HG02938 (cell line): ENCODE measurements at regions not wholly inside any gene's neighbourhood (a gene's known extent, or its start where the extent isn't known, plus 50 kb on each side); places are given as distances from the start of the nearest gene placed in this dataset.

Experiments used
- ATAC-seq: cut with Tn5 transposase; IDR thresholded peaks from one replicate; pipeline ENCODE4 v1.9.1; 2021; ENCODE audit warnings: mild to moderate bottlenecking, moderate library complexity; ENCODE audit not compliant: unreplicated experiment

DNA sequence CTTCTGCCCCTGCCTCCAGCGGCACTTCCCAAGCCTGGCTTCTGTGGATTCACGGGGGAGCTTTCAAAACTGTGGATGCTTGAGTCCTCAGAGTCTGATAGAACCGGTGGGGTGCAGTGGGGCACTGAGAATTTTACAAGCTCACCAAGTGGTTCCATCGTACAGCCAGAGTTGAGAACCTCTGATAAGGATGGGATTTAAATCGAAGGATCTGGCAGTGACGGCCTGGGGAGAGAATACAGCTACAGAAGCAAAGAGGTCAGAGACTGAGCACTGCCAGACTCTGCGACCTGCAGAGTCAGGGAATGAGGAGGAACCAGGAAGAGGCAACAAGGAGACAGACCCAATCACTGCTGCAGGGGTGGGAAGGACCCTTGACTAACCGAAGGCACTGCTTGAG lies 124.6 kb upstream of the BOD1 start:
- ATAC-seq = no peak

DNA sequence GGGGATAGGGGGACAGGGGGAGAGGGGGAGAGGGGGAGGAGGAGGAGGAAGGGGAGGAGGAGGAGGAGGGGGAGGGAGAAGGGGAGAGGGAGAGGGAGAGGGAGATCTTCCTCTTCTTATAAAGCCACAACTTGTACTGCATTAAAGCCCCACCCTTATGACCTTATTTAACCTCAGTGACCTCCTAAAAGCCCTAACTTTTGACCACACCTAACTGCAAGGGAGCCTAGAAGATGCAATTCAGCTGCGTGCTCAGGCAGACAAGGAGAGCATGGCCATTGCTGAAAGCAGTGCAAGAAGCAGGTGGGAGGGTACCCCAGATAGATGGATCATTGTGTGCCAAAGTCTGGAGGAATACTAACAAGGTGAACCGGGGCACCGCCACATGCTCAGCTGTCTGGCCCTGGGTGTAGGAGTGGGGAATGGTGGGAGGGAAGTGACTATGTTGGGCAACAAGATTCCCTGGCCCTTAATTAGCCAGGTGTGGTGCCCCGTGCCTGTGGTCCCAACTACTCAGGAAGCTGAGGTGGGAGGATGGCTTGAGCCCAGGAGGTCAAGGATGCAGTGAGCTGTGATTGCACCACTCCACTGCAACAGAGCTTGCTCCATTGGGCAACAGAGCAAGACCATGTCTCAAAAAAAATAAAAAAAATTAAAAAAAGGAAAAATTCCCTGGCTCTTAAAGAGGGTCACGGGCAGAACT lies 125.4 kb upstream of the BOD1 start:
- peak; percentile 7 for ATAC-seq

DNA sequence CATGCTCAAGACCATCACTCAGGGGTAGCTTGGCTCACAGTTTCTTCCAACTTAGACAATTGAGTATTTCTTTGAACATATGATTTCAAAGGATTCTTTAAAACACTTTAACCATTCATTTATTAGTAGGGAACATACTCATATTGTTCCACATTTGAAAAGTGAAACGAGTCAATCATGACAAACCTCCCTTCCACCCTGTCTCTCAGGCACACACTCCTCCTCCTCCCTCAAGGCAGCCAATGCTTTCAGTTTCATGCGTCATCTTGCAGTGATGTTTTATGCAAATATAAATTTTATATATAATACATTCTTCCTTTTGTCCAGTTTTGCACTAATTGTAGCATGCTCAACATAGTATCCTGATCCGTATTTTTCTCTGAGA lies 126.0 kb upstream of the BOD1 start:
- peak; percentile 88 for ATAC-seq

DNA sequence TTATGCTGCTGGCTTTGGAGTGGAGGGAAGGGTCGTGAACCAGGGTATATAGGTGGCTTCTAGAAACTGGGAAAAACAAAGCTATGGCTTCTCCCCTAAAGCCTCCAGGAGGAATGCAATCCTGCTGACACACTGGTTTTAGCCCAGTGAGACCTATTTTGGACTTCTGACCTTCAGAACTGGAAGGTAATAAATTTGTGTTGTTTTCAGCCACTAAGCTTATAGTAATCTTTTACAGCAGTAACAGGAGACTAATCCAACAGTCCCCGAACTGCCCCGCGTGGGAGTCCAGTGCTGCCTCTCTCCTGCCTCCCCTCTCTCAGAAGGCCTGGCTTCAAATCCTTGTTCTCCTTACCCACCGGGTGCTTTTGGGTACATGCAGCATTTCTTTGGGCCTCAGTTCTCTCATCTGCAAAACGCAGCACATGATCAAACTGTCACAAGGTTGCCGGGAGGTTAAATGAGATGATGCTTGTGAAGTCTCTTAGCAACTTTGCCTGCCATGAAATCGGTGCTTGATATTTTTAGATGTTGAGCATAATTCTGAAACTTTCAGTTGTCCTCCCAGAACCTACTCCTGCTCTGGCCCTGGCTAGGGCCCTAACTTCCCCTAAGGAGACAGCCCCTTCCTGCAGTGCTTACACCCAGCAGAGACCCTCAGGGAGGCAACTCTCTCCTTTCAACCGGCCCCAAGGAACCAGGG lies 127.3 kb upstream of the BOD1 start:
- ATAC-seq = peak; percentile 48

DNA sequence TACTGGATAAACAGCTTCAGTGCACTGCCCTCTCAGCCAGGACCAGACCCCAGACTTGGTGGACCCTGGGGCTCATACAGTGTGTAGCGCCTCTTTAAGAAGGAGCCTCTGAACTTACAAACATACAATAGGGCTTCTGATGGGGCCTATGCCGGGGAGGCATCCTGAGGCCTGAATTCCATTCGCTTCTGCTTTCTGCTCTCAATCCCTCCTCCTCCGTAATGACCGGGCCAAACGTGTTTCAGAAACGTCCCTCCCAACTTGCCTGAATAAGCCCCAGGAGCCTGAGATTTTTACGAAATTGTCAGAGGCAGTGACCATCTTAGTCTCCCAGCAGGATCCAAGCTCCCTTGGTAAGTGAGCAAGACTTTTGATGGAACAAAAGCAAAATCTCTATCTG lies 128.1 kb upstream of the BOD1 start:
- no peak for ATAC-seq

DNA sequence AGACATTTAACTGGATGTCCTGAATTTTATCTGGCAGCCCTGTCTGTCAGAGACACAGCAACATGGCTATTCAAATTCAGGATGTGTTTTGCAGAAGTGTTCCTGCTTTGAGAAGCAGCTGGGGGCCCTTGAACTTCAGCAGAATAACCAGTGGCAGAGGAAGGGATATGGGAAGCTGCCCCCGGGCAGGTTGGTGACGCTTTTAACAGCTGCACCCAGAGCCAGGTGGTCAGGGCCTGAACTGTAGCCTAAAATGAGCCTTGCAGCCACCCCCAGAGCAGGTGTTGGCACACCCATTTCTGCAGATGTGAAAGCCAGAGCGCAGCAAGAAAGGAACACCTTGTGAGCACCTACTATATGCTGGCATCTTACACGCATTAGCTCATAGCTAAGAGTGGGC lies 128.7 kb upstream of the BOD1 start:
- ATAC-seq = no peak

DNA sequence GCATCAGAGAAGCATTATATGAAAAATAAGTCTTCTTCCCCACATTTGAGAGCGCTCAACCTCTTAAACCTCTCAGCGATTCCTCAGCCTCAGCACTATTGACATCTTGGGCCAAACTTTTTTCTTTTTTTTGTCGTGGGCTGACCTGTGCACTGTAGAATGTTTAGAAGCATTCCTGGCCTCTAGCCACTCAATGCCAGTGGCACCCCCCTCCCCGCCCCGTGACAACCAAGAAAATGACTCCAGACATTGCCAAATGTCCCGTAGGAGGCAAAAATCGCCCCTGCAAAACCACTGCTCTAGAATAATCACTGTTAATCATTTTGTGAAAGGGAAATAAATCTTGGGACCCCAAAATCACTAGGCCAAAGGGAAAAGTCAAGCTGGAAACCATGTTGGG lies 129.1 kb upstream of the BOD1 start:
- ATAC-seq = no peak

DNA sequence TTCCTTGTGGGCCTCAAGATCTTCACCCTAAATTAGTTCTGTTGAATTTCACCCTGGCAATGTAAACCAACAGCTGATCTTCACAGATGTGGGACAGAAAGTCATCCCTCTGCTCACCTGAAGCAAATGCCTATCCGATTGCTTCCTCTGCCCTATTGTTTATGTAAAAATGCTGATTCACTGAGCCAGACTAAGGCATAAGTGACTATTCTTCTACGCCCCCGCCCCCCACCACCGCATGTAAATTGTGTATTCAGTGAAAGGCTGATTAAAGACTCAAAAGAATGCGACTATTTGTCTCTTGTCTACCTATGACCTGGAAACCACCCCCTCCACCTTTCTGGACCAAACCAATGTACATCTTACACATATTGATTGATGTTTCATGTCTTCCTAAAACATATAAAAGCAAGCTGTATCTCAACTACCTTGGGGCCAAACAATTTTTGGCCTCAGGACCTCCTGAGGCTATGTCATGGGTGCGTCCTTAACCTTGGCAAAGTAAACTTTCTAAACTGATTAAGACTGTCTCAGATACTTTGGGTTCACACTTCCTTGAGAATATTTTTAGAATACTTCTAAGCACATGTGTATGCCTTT lies 129.7 kb upstream of the BOD1 start:
- ATAC-seq = no peak

DNA sequence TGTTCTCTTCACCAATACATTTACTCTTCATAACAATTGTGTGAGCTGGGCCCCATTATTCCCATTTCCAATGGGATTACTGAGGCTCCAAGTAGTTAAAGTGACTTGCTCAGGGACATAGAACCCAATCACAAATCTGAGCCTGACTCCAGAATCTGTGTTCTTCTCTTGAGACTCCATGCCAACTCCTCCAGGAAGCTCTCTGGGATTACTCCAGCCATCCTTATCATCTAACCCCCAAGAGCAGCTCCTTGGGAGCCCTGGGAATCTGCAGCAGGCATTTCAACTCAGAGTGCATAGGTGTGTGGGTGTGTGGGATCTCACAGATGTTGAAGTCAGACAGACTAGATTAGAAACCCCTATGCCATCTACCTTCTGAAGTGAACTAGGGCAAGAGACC lies 131.4 kb upstream of the BOD1 start:
- ATAC-seq = no peak

DNA sequence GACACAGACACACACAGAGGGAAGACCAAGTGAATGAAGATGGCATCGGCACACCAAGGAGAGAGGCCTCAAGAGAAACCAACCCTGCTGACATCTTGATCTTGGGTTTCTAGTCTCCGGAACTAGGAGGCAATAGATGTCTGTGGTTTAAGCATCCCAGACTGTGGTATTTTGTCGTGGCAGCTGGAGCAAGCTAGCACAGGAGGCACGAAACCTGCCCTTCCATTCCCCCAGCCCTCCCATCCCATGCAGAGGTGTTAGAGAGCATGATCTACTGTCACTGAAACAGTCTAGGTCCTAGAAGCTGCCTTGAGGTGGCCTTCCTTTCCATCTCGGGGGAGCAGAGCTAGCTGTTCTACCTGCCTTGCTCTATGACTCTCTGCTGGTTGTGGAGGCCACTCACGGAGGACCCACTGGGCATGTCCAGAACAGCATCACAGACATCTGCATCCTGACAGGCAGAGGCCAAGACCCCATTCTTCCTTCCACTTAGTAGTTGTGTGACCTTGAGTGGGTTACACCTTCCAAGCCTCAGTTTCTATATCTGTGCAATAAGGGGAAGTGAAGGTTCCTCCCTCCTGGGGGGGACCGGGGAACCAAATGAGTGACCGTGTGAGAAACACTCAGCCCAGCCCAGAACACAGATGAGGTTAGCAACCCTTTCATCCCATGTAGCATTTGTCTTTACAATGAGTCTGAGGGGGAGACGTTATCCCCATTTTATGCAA lies 134.3 kb upstream of the BOD1 start:
- ATAC-seq = no peak

DNA sequence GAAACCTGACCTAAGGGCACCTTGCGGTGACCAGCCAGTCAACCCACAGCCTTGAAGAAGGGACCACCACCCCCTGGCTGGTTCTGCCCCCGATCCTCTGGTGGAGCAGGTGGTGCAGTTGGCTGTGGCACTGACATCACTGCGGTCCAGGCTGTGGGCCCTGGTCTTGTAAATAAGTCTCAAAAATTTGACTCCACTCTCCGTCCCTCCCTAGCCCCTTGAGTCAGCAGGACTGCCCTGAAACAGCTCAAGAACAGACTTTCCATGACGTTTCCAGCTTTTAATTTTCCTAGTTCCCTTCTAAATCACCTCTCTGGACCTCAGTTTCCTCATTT lies 134.8 kb upstream of the BOD1 start:
- ATAC-seq = no peak

DNA sequence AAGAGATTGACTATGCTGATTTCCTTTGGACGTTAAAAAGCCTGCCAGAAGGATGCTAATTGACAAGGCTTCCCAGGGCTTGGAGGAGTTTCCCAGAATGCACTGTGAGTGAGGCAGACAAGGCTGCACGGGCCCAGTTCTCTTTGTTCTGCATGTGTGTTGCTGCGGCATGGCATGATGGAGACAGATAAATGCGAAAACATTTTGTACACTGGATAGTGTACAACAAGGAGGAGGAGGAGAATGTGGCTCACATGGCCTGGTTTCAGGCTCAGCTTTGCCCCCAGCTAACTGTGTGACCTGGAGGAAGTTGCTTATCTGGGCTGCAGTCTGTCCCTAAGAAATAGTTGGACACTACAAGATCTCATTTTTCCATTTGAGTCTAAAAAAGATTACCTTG lies 135.5 kb upstream of the CPEB4 start:
- ATAC-seq = no peak

DNA sequence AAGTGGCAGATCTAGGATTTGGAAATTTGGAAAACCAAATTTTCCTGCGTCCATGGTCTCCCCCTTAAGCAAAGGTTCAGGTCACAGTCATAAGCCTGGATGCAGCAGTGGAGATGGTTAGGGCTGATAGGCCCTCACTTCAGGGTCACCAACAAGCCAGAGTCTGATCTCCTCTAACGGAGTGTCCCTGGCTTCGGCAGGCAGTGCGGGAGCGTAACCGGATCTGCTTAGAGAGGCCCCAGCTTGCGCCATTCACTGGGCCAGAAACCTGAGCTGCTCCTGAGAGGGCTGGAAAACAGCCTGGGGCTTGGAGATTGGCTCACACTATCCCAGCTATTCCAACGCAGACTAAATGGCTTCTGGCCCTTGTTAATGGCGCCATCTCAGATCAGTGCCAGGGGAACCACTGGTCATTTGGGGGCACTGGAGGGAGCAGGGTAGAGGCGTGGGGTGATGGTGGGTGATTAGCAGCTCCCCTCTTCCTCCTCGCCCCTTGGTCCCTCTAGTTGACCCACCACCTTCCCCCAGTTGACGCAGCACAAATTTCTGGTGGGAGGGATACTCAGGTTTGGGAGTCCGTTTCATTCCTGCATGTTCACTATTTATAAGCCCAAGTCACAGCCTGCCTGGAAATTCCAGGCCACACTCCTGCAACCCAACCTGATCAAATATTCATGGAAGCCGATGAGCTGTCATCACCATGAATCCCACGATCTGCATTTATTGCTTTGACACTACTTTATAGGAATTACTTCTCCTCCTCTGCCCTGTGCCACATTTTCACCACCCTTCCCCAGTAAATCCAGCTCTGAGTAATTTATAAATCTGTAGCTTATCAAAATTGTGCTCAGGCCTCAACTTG lies 134.6 kb upstream of the CPEB4 start:
- no peak for ATAC-seq

DNA sequence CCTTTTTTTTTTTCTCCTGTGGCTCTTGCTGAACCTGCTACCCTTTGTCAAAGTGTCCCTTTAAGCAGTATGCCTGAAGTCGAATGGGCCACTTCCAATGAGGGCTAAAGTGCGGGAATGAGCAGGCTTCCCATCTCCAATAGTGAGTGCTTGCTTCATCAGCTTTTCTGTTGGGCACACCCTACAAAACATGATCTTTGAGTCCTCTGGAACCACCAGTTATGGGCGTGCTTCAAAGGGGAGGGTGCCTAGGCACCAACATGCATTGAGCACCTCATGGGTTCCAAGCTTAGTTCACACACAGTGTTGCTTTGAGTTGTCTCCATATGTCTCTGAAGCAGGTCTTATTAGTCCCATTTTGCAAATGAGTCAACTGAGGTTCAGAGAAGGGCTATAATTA lies 132.8 kb upstream of the CPEB4 start:
- ATAC-seq = no peak

DNA sequence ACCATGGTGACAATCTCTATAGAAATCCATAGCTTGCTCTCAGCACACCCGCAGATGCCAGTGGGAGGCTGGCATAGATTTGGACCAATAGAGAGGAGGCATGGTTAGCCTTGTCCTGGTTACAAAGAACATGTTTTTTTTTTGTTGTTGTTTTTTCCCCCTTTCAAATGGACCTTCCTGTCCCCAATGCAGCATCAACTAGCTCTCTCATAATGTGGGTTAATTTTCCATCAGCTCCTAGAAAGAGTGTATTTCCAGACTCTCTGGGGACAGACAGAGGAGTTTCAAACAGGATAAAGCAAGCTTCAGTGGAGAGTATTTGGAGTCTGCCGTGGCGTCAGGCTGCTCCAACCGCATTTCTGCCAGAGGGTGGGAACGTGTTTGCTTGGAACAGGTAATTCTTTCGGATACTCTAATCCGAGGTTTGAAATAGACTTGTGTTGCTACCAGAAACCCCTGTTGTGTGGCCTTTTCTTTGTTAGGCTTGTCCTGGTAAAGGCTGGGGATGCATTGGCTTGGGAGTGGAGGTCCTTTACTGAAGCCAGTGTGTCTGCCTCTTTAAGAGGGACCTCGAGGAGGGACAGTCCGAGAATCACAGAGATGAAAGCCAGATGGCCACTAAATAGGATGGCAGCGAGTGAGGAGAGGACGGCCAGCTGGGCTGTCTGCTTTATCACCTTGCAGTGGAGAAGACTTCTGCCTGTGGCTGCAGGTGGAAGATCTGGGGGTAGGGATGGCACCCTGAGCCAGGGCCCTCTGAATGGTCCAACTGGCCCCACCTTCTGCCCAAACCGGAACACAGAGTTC lies 130.5 kb upstream of the CPEB4 start:
- no peak for ATAC-seq

DNA sequence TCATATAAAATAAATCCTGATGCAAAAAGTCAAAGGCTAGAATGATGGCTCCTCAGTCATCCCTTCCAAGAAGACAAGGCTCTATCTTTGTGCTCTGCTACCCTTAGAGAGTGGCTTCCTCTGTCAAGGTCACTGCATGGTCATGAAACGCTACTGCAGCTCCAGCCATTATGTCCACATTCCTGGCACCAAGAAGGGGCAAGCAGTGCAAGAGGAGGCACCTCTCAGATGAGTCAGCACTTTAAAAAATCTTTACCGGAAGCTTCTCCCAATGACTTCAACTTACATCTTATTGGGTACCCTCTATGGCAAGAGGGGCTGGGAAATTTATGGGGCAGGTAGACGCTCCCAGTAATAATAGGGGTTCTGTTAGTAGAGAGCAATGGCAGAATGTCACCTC lies 129.5 kb upstream of the CPEB4 start:
- ATAC-seq = no peak

DNA sequence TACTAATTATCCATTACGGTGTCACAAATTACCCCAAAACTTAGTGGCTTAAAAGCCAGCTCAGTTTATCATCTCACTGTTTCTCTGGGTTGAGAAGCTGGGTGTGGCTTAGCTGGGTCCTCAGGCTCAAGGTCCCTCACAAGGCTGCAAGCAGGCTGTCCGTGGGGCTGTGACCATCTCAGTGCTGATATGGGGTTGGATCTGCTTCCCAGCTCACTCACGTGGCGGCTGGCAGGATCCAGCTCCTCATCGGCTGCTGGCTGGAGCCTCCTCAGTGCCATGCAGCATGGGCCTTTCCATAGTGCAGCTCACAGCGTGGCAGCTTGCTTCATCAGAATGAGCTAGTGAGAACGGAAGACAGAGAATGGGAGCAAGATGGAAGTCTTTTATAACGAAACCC lies 128.5 kb upstream of the CPEB4 start:
- ATAC-seq = no peak

DNA sequence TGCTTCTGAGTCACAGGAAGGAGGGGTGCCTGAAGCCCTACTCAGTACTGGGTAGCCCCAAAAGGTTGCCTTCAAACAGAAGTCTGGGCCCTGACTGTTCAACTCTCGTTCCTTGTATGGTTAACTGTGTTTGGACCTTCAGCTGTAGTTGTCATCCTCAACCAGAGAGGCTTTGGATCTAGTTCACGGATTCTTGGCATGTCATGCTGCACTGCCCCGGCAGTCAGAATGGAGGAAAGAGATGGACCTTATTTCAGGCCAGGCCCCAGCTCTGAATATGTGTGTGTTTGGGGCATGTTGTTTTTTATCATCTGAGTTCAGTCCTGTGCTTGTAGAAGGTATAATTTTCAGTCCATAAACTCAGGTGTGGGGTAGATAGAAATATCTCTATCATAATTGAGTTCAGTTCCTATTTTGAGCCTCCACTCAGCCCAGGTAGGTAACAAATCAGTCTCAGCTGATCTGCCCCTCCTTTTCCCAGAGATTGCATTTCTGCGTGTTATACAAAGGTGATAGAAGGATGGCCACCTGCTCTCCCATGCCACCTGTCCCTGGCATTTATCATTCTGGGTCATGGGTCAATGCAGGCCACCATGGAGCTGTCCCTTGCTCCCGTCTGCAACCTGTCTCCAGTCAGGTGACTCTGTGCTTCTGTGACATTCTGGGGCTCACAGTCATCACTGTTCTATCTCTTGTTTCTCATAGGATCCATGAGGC lies 127.5 kb upstream of the CPEB4 start:
- ATAC-seq = no peak

DNA sequence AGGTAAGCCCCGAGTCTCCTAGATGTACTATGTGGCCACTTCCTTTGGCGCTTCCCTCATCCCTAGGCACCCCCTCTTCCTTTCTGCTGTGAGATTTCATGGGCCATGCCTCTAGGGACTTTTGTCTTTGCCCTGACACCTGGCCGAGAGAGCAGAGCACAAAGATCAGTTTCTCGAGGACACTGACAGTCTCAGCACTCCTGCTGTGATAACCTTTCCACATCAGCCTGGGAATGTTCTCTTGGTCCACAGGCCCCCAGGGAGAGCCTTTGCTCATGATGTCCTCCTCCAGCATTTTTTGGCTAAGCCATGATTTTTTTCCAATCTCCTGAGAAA lies 127.0 kb upstream of the CPEB4 start:
- no peak for ATAC-seq

DNA sequence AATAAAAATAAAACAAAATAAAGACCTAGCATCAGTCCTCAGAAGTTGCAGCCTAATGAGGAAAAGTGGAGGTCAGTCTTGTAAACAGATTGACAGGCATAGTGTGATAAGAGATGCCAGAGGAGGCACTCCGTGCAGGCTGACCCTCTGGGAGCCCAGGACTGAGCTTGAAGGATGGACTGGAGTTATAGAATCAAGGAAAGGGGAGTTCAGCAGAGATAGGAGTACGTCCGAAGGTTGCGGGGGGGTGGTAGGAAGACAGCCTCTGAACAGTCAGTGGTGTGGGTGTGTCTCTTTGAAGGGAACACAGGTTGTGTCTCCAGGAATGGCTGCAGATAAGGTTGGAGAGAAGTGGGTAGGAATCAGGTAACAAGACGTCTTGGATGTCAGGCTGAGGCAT lies 126.1 kb upstream of the CPEB4 start:
- ATAC-seq = no peak
